Adrenal gland (tissue), 5 donors: ENCODE measurements at regions not wholly inside any gene's neighbourhood (a gene's known extent, or its start where the extent isn't known, plus 50 kb on each side); places are given as distances from the start of the nearest gene placed in this dataset.

Experiments
- CTCF ChIP-seq, 6 experiments: fragments of 450-650 bp in 4 of 6; fragments of 200-600 bp in 2 of 6; sonication (generic) in 1 of 6; IDR thresholded peaks; 1 replicate in 5 of 6; 2 replicates in 1 of 6; pipeline versions ENCODE4 v1.5.1 to v1.8.0; 2016 to 2021; ENCODE audit warnings: antibody characterized with exemption in 6 of 6, mild to moderate bottlenecking in 2 of 6, moderate library complexity in 1 of 6
- POLR2A ChIP-seq, 2 donors: fragments of 450-650 bp; IDR thresholded peaks; one replicate each; pipeline ENCODE4 v1.6.1; 2017; ENCODE audit warnings: antibody characterized with exemption in 2 of 2, mild to moderate bottlenecking in 2 of 2, moderate library complexity in 1 of 2
- donor health status: DM: no; HTN: no; CAD: no.

GRCh38 chr4:189832528-189832927 is 108.1 kb upstream of the FRG1 start:
- no peak for TF ChIP-seq CTCF (IDR thresholded peaks at IDR 0.05)
- TF ChIP-seq POLR2A (IDR thresholded peaks at IDR 0.05) = no peak
